Body of pancreas (tissue), 4 donors: ENCODE measurements at regions not wholly inside any gene's neighbourhood (a gene's known extent, or its start where the extent isn't known, plus 50 kb on each side); places are given as distances from the start of the nearest gene placed in this dataset.

Source experiments
- ATAC-seq: fragments of 150-250 bp; one replicate; pipeline ENCODE4 v1.9.1; 2016
- DNase-seq, 4 donors: peaks; one replicate each; pipeline ENCODE4 v3.0.0-alpha.2; 2019
- H3K27ac ChIP-seq, 4 donors: fragments of 200-600 bp; sonication (generic); 1 replicate in 3 of 4; 2 replicates in 1 of 4; pipeline versions ENCODE4 v1.5.1 to v1.6.1; 2016 to 2019; ENCODE audit warnings: mild to moderate bottlenecking in 1 of 4, mixed read lengths in 1 of 4, moderate library complexity in 1 of 4
- H3K27me3 ChIP-seq, 2 donors: fragments of 200-600 bp; sonication (generic); one replicate each; pipeline ENCODE4 v1.6.0; 2016; ENCODE audit warnings: mild to moderate bottlenecking in 1 of 2
- H3K36me3 ChIP-seq, 2 donors: fragments of 200-600 bp; sonication (generic); replicated peaks in 1 of 2; 2 replicates each; pipeline ENCODE4 v1.5.1; 2016; ENCODE audit warnings: low read depth in 2 of 2; ENCODE audit not compliant: insufficient read depth in 1 of 2
- H3K4me1 ChIP-seq: fragments of 200-600 bp; sonication (generic); one replicate; pipeline ENCODE4 v1.6.0; 2016
- H3K4me3 ChIP-seq, 2 donors: fragments of 200-600 bp; sonication (generic); 1 replicate in 1 of 2; 2 replicates in 1 of 2; pipeline ENCODE4 v1.5.1; 2016 to 2019
- H3K9me3 ChIP-seq, 3 donors: fragments of 200-600 bp; sonication (generic); 1 replicate in 2 of 3; 2 replicates in 1 of 3; pipeline ENCODE4 v1.5.1; 2016
- POLR2A ChIP-seq, 3 donors: fragments of 450-650 bp; IDR thresholded peaks; one replicate each; pipeline ENCODE4 v1.6.1; 2016; ENCODE audit warnings: antibody characterized with exemption in 3 of 3, mild to moderate bottlenecking in 2 of 3
- WGBS, 2 donors: methylation state at CpG; one replicate each; pipeline ENCODE4 v1.1.5; 2017; 5-methylcytosine and 5-hydroxymethylcytosine counted together
- intact Hi-C: fragments of 100-400 bp; cut with DNase I; formaldehyde crosslinking; loops from one replicate; pipeline ENCODE4 v1.15.1; 2023
- TF ChIP-seq, protein P1 (sequence below), 7 experiments: fragments of 450-650 bp in 4 of 7; fragments of 200-600 bp in 3 of 7; sonication (generic) in 3 of 7; IDR thresholded peaks; one replicate each; pipeline ENCODE4 v1.5.1; 2016 to 2019; ENCODE audit warnings: antibody characterized with exemption in 7 of 7

DNA sequence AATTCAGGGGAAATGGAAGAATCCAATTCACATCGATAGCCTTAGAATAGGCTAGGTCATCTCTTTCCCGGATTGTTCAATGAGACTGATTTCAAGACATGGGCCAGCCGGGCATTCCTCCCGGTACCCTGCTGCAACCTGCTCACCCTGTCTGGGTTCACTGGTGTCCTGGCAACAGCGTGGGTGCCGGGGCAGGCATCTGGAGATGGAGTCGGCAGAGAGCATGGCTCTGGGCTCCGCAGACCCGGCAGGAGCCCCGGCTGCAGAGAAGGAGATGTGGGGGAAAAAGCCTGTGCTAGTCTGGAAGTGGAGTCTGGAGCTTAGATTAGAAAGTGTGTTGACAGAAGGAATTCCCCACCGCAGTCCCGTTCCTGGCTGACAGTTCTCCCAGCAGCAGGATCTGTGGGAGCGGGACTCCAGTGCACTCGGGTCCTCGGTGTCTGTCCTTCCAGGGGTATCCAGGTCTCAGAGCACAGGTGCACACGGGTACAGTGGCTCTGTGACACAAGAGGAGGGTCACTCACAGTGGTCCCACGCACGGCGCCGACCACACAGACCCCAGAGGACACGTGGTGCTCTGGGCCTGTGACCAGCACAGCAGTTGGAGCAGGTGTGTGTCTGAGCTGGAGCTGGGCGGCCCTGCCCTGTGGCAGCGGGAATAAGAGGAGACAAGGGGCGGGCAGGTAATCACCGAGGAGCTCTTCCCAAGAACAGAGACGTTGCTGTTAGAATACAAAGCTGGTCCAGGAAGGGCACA lies 65.7 kb upstream of the PITRM1 start:
- Histone ChIP-seq H3K27ac (no peak overlapping the region), H3K9me3 (no peaks in the 10 kb centered on the region), H3K27me3 (peaks cover 0 to 4% of the 10 kb centered on the region in 2 donors), H3K4me1 (no peaks in the 10 kb centered on the region), H3K36me3 (no peaks in the 10 kb centered on the region), H3K4me3 (no peak overlapping the region)
- intact Hi-C loops, result no loop called here
- TF ChIP-seq, protein P1, sequence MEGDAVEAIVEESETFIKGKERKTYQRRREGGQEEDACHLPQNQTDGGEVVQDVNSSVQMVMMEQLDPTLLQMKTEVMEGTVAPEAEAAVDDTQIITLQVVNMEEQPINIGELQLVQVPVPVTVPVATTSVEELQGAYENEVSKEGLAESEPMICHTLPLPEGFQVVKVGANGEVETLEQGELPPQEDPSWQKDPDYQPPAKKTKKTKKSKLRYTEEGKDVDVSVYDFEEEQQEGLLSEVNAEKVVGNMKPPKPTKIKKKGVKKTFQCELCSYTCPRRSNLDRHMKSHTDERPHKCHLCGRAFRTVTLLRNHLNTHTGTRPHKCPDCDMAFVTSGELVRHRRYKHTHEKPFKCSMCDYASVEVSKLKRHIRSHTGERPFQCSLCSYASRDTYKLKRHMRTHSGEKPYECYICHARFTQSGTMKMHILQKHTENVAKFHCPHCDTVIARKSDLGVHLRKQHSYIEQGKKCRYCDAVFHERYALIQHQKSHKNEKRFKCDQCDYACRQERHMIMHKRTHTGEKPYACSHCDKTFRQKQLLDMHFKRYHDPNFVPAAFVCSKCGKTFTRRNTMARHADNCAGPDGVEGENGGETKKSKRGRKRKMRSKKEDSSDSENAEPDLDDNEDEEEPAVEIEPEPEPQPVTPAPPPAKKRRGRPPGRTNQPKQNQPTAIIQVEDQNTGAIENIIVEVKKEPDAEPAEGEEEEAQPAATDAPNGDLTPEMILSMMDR (IDR thresholded peaks at IDR 0.05), result no peak
- no peak for TF ChIP-seq POLR2A (IDR thresholded peaks at IDR 0.05)
- no peak for DNase-seq
- no peak for ATAC-seq
- 46 to 54% methylated on average over 20 to 26 of the region's 26 CpGs for WGBS, 2 donors

DNA sequence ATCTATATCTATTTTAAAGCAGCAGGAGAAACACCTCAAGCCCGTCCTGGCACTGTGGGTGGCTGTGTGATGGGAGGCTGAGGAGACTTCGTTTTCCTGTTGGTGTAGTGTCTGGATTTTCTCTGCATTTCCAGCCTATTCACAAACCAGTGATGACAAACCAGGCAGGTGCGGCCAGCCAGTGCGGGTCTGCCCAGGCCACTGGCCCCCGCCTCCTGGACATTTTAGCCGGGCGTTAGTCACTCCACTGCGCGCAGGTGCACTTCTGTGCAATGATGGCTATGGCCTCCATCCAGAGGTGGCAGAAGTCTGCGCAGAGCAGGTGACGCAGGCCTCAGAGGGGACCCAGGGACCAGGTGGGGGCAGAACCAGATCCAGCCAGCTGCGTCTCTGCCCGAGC lies 64.9 kb upstream of the PITRM1 start:
- no peaks in the 10 kb centered on the region for H3K36me3 ChIP-seq
- WGBS, 2 donors, result 56 to 67% methylated on average over 12 to 13 of the region's 13 CpGs
- no peaks in the 10 kb centered on the region for H3K9me3 ChIP-seq
- H3K27me3 ChIP-seq, result peaks cover 0 to 4% of the 10 kb centered on the region in 2 donors
- no peaks in the 10 kb centered on the region for H3K4me1 ChIP-seq
- no peak for DNase-seq
- ATAC-seq, result no peak
- intact Hi-C loops, result no loop called here
- no peak overlapping the region for H3K27ac ChIP-seq
- TF ChIP-seq, protein P1 (IDR thresholded peaks at IDR 0.05), result no peak
- no peak for TF ChIP-seq POLR2A (IDR thresholded peaks at IDR 0.05)
- no peak overlapping the region for H3K4me3 ChIP-seq

DNA sequence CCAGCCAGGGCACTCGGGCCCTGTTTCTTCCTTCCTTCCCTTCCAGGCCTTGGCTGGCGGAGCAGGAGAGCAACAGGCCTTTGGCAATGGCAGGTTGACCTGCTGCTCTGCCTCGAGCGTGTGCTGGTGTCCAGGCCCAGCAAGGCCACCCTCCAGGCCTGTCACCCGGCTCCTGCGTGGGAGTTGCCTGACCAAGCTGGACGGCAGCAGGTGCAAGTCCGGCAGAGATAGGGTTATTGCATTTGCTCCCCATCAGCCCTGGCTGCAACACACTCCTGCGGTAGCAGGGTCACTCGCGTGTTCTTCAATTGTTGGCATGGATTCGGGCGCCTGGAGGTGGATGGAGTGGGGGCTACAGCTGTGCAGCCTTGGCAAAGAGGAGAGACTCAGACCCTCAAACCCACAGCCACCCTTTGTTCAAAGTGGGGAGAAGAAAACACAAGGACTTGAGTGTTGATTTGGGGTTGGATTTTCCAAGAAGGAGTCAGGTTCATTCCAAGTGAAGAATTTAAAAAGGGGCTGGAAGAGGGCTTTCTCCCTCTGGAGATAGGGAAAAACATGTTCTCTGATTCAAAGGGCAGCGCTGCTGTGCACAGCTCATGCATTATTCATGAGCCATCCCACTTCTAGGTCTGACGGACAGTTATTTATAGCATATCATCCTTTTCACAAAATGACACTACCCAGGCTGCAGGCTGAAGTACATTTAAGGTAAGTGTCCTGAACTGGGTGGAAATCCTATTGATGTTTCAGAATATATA lies 64.2 kb upstream of the PITRM1 start:
- TF ChIP-seq POLR2A (IDR thresholded peaks at IDR 0.05), result no peak
- TF ChIP-seq, protein P1 (IDR thresholded peaks at IDR 0.05), result no peak
- Histone ChIP-seq H3K27me3 (peaks cover 0 to 4% of the 10 kb centered on the region in 2 donors), H3K4me3 (no peak overlapping the region), H3K9me3 (no peaks in the 10 kb centered on the region), H3K4me1 (no peaks in the 10 kb centered on the region), H3K36me3 (no peaks in the 10 kb centered on the region), H3K27ac (no peak overlapping the region)
- WGBS, 2 donors, result 60 to 70% methylated on average over 13 to 15 of the region's 15 CpGs
- ATAC-seq (no peak), DNase-seq (no peak)
- intact Hi-C loops, result no loop called here

DNA sequence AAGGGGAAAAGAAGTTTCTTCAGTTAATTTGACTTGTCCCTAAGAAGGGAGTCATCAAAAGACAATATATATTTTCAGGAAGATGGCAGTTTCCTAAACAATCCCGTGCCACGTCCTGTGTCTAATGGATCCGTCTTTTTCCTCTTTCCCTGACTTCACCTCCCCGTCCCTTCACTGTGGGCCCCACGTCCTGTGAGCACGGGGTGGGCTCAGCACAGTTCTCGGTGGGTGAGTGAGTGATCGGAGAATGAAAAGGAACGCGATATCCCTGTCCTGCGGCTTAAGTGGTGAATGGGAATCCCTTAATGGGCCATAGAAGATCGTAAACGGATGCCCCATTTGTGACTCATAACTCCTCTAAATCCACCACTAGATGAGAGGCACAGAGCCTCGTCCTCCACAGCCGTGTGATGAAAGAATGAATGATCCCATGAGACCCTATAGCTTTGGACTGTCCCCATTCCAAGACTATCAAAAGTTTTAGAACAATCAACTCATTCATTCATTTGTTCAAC lies 63.5 kb upstream of the PITRM1 start:
- ATAC-seq, result no peak
- WGBS, 2 donors, result 69 to 74% methylated on average over 15 of the region's 15 CpGs
- no peak for TF ChIP-seq POLR2A (IDR thresholded peaks at IDR 0.05)
- TF ChIP-seq, protein P1 (IDR thresholded peaks at IDR 0.05), result no peak
- Histone ChIP-seq H3K27me3 (no peaks in the 10 kb centered on the region), H3K36me3 (no peaks in the 10 kb centered on the region), H3K4me1 (no peaks in the 10 kb centered on the region), H3K27ac (no peak overlapping the region), H3K9me3 (no peaks in the 10 kb centered on the region), H3K4me3 (no peak overlapping the region)
- intact Hi-C loops, result no loop called here
- DNase-seq, result no peak
